NCI-H82 treated with DMSO at 0.1 percent for 48 hours (cell line): ENCODE measurements at regions not wholly inside any gene's neighbourhood (a gene's known extent, or its start where the extent isn't known, plus 50 kb on each side); places are given as distances from the start of the nearest gene placed in this dataset.

Experiments
- DNase-seq: peaks from one replicate; lab custom pipeline; 2025; ENCODE audit not compliant: unreplicated experiment; lab: John Stamatoyannopoulos, UW

DNA sequence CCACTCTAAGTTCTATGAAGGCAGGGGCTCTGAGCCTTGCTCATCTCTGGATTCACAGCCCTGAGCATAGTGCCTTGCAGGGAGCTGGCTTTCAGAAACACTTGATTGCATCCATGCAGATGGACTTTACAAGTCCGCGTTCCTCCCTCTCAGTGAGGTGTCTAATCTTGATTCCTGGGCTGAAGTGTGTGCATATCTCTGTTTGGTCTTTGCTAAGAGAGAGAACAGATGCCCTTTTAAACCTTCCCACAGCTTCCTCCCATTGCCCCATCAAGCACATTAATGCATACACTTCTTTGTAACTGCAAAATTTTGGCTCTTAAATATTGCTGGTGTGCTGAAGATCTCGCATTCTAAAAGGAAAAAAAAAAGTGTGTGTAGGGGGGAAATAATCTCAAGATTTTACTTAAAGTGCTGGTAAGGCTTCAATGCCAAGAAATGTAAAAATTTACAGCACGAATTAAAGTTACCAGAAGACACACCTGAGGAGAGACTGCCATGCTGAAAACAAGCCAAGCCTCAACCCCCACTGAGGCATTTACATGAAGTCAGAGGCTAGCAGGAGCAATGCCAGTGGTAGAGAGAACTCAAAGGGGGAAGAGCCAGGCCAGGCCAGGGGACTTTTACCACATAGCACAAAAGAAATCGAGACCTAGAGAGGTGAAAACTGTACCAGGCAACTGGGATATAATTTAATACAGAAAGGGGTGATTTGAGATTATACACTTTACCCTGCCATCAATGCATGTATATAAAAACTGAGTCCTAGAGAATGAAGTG lies 492.1 kb downstream of the SOX6 start:
- no peak for DNase-seq

DNA sequence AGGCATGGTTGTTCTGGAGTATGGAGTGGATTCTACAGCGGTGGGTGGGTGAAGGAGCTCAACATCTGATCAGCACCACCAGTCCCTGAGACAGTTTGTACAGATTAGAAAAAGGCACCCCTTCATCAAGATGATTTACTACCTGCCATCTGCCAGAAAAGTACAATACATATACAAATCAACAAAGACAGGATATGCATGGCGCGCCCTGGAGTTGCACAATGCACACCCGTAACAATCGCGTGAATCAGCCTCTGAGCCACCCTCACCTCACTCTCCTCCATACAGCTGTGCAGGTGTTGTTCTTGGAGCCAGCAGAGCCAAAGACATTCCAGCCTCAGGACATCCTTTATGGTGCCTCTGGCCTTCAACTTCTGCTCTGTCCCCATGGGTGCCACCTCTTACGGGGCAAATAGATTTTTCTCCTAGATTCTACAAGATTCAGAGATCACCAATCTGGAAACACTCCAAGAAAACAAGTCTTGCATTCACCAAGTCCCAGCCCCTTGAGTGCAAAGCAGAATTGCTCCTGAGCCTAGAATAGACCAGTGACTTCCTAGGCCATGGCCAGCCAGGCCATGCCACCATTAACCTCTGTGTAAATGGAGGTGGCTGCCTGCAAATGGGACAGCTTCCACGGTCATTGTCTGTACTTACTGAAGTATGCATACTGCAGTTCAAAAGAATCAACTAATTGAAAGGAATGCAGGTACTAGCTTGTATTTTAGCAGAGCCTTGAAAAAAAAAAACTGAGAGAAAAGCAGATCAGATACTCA lies 490.9 kb downstream of the SOX6 start:
- DNase-seq = no peak

DNA sequence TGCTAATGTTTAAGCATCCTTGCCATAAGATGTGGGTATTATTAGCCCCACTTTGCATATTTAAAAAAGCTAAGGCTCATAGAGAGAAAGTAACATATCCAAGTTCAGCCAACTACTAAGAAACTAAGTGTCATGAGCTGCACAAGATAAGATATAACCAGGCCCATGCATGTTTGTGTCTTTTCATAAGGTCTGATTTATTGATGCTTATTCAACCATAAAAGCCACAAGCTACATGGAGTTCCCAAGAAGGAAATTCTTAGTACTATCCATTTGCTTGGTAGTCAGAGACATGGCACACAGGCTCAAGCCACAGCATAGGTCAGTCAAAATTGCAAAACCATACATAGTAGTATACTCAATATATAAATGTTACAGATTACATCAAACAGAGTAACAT lies 488.5 kb downstream of the SOX6 start:
- DNase-seq = no peak

DNA sequence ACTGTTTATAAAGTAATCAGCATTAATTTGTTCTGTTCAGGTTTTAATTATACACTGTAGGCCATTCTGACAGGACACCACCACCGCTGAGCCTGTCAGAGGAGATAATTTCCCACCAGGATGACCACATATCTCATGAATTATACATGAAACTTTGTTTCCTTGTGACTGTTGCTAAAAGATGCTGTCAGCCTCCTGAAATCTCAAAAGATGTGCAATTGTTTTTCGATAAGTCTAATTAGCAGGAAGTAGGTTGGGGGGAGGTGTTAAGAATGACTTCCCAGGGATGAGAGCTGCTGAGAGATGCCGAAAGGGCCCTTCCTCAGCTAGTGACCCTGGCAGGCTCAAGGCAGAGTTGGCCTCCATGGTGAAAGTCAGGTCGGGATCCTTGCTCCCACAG lies 485.4 kb downstream of the SOX6 start:
- DNase-seq = no peak

DNA sequence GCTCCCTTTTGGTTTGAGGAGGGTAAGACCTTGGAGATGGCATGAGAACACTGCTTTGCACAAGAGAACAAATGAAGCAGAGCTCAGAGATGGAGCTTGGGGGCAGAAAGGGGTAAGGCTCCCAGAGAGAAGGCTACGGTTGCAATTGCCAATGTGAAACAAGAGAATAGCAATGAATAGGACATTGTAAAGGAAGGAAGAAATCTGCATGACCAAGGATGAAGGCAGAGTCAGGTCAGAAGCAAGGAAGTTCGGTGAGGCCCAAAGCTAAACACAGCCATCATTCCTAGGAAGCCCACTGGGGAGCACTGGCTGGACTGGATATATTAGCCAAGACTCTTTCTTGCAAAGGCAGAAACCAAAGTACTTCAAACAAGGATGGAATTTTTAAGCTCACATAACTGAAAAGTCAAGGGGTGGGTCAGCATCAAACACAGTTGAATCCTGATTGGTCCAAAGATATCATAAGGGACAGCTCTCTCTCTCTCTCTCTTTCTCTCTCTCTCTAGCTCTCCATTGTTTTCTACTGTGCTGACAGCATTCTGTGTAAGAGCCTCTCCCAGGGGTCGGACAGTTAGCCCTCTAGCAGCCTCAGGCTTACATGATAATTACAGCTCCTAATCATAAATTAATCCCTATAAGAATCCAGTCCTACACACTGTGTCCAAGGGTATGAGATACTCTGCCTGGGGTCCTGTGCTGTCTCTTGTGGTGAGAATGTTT lies 484.3 kb downstream of the SOX6 start:
- no peak for DNase-seq

DNA sequence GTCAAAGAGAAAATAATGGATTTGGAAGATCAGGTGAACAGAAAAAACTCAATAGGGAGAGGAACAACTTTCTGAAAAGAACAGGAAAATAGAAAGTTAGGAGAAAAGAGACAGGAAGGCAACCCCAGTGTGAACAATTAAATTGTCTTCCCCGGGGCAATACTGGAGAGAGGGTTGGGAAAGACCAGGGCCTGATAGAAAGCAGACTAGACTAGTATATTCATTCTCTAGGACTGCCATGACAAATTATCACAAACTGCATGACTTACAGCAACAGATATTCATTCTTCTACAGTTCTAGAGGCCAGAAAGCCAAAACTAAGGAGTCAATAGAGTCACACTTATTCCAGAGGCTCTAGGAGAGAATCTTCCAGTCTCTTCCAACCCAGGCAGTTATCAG lies 482.8 kb downstream of the SOX6 start:
- no peak for DNase-seq

DNA sequence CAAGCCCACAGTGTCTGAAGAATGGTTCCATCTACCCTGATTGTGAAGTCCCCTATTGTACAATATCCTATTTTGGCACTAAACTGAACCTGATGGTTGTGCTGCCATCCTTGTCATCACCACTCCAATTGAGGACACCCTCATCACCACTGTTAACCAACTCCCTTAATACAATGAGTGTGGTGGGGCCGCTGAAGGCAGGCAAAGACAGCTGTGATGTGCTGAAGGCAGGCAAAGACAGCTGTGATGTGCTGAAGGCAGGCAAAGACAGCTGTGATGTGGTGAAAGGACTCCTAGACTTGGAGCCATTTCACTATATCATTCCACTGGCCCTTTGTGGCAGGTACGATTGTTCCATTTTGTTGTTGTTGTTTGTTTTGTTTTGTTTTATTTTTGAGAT lies 481.6 kb downstream of the SOX6 start:
- DNase-seq = no peak

DNA sequence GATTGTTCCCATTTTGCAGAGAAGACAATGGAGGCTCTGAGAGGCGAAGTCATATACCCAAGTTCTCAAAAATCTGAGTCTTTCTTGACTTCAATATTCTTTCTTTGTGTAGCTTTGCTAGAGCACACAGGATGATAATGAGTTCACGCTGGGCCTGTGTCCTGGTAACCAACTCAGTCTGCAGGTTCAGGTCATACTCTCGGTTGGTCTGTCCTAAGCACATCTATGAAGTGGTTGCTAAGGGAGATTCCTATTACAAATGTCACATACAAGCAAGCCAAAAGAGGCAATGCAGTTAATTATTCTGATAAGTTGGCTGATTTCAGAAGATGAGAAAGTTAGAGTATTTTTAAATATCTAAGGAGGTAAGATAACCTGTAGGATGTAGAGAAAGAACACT lies 481.0 kb downstream of the SOX6 start:
- DNase-seq = no peak

DNA sequence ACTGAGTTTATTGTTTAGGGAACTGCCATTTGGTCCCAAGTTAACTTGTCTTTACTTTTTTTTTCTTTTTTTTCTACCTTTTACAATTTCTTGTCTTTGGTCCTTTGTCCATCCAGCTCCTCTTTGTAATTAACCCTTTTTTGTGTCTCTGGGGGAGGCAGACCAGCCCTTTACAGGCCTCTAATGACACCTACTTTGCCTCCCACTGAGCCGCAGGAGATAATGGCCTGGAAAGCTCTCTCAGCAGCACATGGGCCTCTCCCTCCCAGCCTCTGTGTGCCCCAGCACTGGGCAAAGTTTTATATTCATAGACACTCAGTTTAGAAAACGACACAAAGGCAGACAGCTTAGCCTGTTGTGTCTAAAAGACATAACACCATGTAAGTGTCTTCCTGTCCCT lies 480.4 kb downstream of the SOX6 start:
- DNase-seq = no peak

DNA sequence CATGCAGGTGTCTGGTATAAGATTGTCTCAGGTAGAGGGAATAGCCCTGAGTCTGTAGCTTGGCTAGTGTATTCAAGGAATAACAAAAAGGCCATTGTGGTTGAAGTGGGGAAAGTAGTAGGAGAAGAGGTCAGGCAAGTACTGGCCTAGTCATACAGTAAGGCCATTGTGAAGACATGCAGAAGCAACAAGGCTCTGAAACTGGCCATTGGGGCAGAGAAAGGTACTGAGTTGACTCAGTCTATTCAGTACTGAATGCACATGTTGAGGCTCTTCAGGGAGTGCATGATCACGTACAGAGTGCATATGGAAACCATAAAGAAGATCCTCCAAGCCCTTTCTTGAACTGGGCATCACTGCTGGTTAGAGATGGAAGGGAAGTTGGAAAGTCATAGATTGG lies 477.6 kb downstream of the SOX6 start:
- DNase-seq = no peak

DNA sequence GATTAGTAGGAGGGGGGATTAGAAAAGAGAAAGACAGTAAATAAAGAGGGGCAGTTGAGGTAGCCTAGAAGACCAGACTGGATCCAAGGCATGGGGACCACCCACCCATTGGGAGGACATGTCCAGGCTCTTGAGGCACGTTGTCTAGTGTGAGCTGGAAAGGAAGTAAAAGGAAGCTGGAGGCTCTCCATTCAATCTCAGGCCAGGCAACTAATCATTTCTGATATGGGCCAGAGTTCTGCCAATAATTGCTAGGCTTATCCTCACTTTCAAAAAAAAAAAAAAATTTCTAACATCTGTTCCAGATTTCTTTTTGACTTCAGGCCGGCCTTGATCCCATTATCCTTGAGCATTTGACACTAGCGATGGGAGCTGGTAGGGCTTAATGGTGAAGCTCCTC lies 476.1 kb downstream of the SOX6 start:
- DNase-seq = no peak

DNA sequence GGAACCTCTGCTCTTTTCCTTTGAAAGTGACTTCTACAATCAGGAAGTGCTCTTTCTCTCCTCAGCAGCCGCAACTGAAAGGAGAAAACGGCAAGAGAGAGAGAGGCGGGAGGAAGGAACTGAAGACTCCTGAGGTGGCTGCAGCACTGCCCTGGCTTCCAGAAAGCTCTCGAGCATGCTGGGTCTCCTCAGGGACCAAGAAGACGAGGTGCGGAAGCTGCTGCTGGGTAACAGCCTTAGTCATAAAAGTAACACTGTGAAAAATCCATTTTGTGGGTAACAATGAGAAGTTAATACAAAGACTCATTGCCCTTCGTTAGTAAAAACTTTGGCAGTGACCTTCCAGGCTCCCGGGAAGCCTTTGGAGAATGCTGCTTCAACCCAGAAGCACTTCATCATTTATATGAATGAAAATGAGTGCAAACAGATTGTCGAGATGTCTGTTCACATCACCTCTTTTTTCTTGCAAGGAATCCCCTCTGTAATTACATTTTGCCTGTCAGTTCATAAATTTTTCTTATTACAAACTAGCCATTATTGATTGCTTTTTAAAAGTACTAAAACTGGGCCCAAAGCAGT lies 473.4 kb downstream of the SOX6 start:
- DNase-seq = no peak

DNA sequence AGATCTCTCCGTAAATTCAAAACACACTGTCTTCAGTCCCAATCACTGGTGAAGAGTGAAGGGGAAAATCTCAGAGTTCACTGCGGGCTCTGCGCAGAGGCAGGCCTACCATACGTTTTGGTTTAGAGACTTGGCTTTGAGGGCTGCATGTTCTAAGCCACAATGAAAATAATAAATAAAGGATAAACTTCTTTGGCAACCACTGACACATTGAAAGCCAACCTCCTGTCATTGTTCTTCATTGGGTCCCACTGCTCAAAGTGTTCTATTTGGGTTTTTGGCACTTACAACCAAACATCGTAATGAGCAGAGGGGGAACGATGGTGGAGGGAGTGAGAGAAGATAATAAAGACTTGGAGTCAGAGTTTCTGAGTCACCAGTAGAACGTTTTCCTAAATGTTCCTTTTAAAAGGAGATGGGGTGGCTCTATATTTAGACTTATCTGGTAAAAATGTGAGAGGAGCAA lies 472.9 kb downstream of the SOX6 start:
- DNase-seq = no peak

DNA sequence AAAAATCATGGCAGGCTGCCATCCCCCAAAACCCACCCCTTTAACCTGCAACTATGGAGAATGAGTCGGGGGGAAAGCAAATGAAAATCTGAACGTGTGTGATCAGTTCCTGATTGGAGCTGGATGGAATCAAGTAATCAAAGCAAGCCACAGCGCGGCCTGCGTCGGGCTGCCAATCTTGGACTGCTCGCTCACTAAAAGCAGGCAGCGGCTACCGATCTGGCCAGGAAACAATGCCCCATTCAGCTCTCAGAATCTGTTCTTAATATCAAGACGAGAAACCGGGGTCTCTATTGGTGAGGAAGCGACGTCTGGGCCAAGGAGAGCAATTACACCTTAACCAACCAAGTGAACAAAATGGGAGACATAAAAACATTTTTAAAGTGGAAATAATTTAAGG lies 472.2 kb downstream of the SOX6 start:
- no peak for DNase-seq

DNA sequence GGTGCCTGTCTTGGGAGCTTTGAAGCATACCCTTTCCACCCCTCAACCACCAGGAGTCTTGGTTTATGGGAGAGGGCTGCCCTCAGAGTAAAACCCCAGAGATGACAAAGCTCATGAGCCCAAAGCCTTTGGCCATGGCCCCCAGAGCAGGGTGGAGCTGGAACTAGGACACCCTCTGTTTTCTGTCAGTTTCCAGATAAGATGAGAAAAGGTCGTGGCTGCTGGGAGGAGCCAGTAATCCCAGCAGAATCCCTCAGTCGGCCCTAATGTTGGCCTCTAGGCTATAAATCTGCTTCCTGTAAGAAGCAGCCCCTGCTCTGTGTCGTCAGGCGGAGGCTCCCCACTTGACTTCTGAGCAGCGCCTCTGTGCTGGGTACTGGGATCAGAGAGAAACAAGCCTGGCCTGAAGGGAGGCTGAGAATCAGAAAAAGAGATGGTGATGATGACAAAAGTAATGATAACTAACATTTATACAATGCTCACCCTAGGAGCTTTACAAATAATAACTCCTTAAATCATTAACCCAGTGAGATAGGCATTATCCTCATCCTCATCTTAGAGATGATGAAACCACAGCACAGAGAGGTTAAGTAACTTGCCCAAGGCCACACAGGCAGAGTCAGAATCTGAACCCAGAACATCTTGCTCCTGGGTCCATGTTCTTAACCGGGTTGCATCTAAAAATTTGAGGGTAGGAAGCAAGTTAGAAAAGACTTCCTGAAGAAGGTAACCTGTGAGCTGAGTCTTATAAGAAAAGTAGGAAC lies 471.4 kb downstream of the SOX6 start:
- no peak for DNase-seq

DNA sequence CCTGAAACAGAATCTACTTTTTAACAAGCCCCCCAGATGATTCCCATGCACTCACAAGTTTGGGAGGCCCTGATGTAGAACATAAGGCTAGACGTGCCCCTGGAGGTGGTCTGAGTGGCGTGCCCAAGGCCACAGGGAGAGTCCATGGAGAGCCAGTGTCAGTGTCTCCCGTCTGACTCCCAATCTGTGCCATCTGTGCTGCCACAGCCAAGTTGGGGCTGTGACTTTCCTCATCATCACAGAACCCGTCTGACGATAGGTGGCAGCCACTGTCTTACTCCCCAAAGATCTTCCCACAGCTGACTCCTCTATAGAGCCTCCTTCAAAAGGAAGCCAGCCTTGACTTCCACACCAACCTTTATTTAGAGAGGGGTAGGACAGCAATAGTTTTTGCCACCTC lies 470.5 kb downstream of the SOX6 start:
- DNase-seq = no peak

DNA sequence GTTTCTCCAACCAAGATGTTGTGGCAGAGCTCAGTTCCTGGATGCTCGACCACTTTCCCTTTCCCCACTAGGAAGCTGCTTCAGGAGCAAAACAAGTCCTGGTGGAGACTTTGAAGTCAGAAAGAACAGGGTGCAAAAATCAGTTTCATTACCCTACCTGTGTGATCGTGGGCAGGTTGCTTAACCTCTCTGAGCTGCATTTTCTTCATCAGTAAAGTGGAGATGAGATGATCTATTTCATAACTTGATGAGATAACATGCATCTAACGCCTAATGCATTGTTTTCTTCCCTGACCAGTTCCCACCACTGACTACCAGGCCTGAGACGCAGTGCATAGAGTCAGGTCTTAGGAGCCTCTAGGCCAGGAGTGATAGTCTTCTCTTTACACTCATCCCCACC lies 470.0 kb downstream of the SOX6 start:
- DNase-seq = no peak

DNA sequence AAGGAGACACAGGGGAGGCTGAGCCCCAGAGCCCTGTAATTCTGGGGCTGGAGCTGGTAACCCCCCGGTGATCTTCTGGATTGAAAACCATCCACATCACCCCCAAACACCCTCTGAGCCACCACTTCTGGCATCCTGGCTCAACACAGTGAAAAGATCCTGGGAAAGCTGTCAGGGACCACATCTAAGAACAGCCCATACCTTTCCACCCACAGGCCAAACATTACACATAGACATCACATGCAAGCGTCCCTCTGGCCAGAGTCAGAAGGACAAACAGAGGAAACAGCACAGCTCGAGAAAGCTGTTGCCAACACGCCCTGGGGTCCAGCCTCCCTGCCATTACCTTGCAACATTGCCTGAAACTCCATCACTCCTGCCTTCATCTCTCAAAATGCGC lies 469.5 kb downstream of the SOX6 start:
- no peak for DNase-seq

DNA sequence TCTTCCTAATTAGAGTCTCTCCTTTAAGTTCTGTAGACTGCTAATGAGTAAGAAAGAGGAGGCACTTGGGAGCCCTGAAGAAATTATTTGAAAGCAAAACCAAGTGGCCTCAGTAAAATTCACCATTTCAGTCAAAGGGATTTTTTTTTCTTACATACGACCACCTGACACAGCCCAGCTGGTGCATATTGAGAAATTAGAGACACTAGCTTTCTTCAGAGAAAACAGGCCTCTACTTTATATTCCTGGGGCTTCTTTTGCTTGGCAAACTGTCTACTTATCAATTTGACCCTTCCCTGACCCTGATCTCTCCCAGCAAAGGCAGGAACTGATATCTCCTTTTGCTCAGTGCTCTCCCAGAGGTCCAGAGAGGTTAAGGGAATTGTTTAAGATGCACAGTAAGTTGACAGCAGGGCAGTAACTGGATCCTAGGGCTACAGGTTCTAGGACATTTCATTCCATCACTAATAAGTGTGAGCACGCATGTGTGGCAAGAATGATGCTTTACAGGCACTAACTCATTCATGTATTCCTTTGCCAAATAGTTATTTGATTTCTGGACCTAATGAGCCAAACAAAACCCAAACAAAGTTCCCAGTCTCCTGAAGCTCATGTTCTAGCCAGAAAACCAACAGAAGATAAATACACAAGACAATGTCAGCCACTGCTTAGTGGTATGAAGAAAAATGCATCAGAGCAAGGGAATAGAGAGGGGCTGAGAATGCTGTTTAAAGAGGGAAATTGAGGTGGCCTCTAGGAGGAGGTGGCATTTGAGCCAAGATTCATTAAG lies 467.6 kb downstream of the SOX6 start:
- DNase-seq = no peak
